Stimulated activated effector memory CD8-positive, alpha-beta T cell treated with anti-CD3 and anti-CD28 coated beads, Interleukin-12 subunit alpha, Interleukin-12 subunit beta, amount 100 ng/mL, for 72 hours (primary cell): ENCODE measurements at regions not wholly inside any gene's neighbourhood (a gene's known extent, or its start where the extent isn't known, plus 50 kb on each side); places are given as distances from the start of the nearest gene placed in this dataset.

Source experiments
- ATAC-seq: fragments of 150-1000 bp; cut with Tn5 transposase; 2 replicates; pipeline ENCODE4 v1.10.0; 2021
- DNase-seq, 2 donors: peaks; one replicate each; pipeline ENCODE4 v3.0.0; 2021 to 2022; ENCODE audit warnings: low spot score in 2 of 2
- H3K27ac Mint-ChIP-seq: one replicate; pipeline ENCODE4 v1.8.0; 2022; ENCODE audit warnings: mild to moderate bottlenecking, mixed read lengths
- H3K36me3 Mint-ChIP-seq: one replicate; pipeline ENCODE4 v1.8.0; 2022; ENCODE audit warnings: mild to moderate bottlenecking, mixed read lengths
- H3K4me1 Mint-ChIP-seq: one replicate; pipeline ENCODE4 v1.8.0; 2022; ENCODE audit warnings: mixed read lengths
- H3K4me3 Mint-ChIP-seq: one replicate; pipeline ENCODE4 v1.8.0; 2022; ENCODE audit warnings: mild to moderate bottlenecking, mixed read lengths
- H3K9me3 Mint-ChIP-seq: one replicate; pipeline ENCODE4 v1.8.0; 2022; ENCODE audit warnings: mixed read lengths

DNA sequence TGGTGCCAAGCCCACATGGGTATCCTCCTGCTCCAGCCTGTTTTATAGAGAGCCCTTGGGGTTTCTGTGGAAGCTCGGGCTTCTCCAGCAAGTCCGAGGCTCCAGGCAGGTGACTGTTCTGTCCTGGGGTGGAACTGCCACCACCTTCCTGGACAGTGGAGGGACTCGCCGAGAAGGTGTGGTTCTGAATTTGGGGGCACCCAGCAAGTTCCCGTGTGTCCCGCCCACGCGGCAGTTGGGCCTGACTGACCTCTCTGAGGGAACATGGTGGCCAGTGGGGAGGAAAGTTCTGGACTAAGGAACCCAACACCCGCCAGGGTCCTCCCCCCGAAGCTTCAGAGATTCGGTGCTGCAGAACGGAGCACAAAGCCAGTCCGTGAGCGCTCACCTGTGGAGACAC, 158.1 kb upstream of the C1orf174 start:
- Mint-ChIP-seq H3K36me3 (no peaks in the 10 kb centered on the region), H3K4me1 (no peaks in the 10 kb centered on the region), H3K4me3 (no peak overlapping the region), H3K9me3 (no peaks in the 10 kb centered on the region), H3K27ac (no peak overlapping the region)
- DNase-seq (no peak), ATAC-seq (no peak)

- no peak overlapping the region for H3K4me3 Mint-ChIP-seq
- H3K4me1 Mint-ChIP-seq = no peaks in the 10 kb centered on the region
- no peak overlapping the region for H3K27ac Mint-ChIP-seq
- no peak for DNase-seq
- no peaks in the 10 kb centered on the region for H3K36me3 Mint-ChIP-seq
- ATAC-seq = no peak
- no peaks in the 10 kb centered on the region for H3K9me3 Mint-ChIP-seq
Measured at GRCh38 chr1:4058706-4059105, 158.6 kb upstream of the C1orf174 start.

GRCh38 chr1:4059270-4059669, 159.2 kb upstream of the C1orf174 start:
- DNase-seq (no peak), ATAC-seq (no peak)
- Mint-ChIP-seq H3K4me3 (no peak overlapping the region), H3K9me3 (no peaks in the 10 kb centered on the region), H3K4me1 (no peaks in the 10 kb centered on the region), H3K27ac (no peak overlapping the region), H3K36me3 (no peaks in the 10 kb centered on the region)

DNA sequence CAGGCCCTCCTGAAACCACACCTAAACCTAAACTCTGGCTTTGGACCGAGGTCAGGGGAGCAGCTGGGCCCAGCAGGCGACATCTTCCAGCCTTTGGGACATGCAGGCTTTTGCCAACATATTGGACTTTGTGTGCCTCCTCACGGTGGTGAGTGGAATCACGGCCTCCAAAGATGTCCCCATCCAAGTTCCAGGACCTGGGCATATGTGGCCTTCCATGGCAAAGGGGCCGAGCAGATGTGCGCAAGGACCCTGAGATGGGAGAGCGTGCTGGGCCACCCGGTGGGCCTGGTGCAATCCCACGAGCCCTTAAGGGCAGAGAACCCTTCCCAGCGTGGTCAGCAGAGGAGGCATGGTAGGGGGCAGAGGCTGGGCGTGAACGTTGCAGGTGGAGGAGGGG, 160.8 kb upstream of the C1orf174 start:
- H3K4me3 Mint-ChIP-seq = no peak overlapping the region
- no peak overlapping the region for H3K27ac Mint-ChIP-seq
- no peak for ATAC-seq
- H3K36me3 Mint-ChIP-seq = no peaks in the 10 kb centered on the region
- H3K4me1 Mint-ChIP-seq = no peaks in the 10 kb centered on the region
- no peak for DNase-seq
- H3K9me3 Mint-ChIP-seq = no peaks in the 10 kb centered on the region

GRCh38 chr1:4061521-4062031, 161.5 kb upstream of the C1orf174 start:
- no peaks in the 10 kb centered on the region for H3K9me3 Mint-ChIP-seq
- no peak overlapping the region for H3K4me3 Mint-ChIP-seq
- H3K4me1 Mint-ChIP-seq = no peaks in the 10 kb centered on the region
- H3K27ac Mint-ChIP-seq = no peak overlapping the region
- H3K36me3 Mint-ChIP-seq = no peaks in the 10 kb centered on the region
- no peak for ATAC-seq
- DNase-seq = no peak

DNA sequence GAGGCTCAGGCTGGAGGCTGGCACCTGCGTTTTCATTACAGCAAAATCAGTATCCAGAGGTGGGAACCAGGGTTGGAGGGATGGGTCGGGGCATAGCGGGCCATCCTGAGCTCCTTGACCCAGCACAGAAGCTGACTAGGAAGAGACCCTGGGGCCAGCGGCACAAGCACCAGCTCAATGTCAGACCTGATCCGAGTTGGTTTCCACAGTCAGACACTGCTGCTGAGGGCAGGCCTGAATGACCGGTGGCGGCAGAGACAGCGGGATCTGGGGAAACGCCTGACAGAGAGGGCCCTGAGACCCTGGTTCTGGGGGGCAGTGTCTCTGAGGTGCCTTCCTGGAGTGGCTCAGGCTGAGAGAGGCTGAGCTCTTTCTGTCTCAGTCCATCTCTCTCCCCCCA, 162.0 kb upstream of the C1orf174 start:
- ATAC-seq = no peak
- Mint-ChIP-seq H3K36me3 (no peaks in the 10 kb centered on the region), H3K4me3 (no peak overlapping the region), H3K27ac (no peak overlapping the region), H3K4me1 (no peaks in the 10 kb centered on the region), H3K9me3 (no peaks in the 10 kb centered on the region)
- no peak for DNase-seq

DNA sequence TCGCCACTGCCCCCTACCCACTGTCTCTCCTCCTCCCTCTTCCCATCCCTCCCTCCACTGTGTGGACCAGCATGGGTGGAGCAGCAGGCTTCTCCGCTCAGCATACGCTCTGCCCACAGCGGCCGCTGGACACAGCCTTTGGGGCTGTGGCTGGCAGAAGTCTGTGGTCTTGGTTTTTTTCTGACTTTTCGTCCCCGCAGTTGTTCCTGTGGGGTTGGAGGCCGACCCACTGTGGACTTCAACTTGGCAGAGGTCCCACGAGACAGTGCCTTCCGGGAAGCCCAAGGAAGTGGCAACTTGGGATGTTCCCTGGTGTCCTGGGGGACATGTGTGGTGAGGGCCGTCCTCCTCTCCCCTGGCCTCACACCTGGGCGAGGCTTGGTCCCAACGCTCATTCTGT, 162.5 kb upstream of the C1orf174 start:
- Mint-ChIP-seq H3K4me1 (no peaks in the 10 kb centered on the region), H3K36me3 (no peaks in the 10 kb centered on the region), H3K4me3 (no peak overlapping the region), H3K27ac (no peak overlapping the region), H3K9me3 (no peaks in the 10 kb centered on the region)
- no peak for DNase-seq
- ATAC-seq = no peak

DNA sequence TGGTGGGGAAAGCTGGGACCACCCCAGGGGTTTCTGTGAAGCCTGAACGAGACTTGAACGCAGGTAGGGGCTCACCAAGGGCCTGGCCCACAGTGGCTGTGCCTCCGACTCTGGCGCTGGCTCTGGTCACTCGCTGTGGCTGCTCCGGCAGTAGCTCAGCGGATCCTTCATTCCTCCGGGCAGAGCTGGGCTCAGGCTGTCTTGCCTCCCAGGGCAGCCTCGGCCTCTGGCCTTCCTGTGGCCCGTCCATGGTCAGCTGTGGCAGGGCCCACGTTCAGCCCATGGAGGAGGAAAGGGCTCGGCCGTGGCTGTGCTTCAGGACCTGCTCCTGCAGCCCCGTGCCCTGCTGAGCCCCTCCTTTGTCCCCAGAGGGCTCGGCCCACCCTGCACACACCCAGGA, 162.9 kb upstream of the C1orf174 start:
- Mint-ChIP-seq H3K36me3 (no peaks in the 10 kb centered on the region), H3K4me3 (no peak overlapping the region), H3K9me3 (no peaks in the 10 kb centered on the region), H3K4me1 (no peaks in the 10 kb centered on the region), H3K27ac (no peak overlapping the region)
- ATAC-seq (no peak), DNase-seq (no peak)

DNA sequence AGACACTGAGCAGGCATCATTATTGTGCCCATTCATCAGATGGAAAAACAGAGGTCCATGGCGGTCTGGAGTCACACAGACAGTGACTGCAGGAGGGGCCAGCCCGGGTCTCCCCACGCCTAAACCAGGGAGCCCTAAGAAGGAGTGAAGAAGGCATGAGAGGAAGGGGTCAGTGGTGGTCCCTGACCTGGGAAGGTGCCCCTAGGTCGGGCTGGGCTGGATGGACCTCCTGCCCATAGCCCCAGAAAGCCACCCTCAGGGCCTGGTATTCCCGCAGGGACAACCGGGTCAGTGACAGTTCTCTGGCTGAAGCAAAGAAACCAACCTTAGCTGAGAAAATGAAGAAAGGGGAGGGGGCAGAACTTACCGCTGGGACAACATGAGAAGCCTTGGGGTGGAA, 163.4 kb upstream of the C1orf174 start:
- H3K4me1 Mint-ChIP-seq = no peaks in the 10 kb centered on the region
- H3K27ac Mint-ChIP-seq = no peak overlapping the region
- DNase-seq = no peak
- no peak overlapping the region for H3K4me3 Mint-ChIP-seq
- no peaks in the 10 kb centered on the region for H3K36me3 Mint-ChIP-seq
- H3K9me3 Mint-ChIP-seq = no peaks in the 10 kb centered on the region
- no peak for ATAC-seq

- no peaks in the 10 kb centered on the region for H3K4me1 Mint-ChIP-seq
- no peak overlapping the region for H3K4me3 Mint-ChIP-seq
- no peak overlapping the region for H3K27ac Mint-ChIP-seq
- ATAC-seq (no peak), DNase-seq (no peak)
- no peaks in the 10 kb centered on the region for H3K36me3 Mint-ChIP-seq
- no peaks in the 10 kb centered on the region for H3K9me3 Mint-ChIP-seq
Measured at GRCh38 chr1:4064150-4064889, 164.2 kb upstream of the C1orf174 start.

DNA sequence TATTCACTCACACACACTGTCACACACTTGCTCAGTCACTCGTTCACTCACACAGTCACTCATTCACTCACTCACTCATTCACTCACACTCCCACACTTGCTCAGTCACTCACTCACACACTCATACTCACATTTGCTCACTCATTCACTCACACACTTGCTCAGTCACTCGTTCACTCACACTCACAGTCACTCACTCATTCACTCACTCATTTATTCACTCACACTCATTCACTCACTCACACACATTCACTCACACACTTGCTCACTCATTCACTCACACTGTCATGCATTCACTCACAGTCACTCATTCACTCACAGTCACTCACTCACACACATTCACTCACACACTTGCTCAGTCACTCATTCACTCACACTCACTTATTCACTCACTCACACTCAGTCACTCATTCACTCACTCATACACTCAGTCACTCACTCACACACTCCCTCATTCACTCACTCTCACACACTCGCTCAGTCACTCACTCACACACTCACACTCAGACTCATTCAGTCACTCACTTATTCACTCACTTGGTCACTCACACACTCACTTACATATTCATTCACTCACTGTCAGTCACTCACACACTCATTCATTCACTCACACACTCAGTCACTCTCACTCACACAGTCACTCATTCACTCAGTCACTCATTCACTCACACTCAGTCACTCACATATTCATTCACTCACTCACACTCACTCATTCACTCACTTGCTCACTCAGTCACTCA, 167.0 kb upstream of the C1orf174 start:
- no peaks in the 10 kb centered on the region for H3K4me1 Mint-ChIP-seq
- H3K4me3 Mint-ChIP-seq = no peak overlapping the region
- H3K9me3 Mint-ChIP-seq = no peaks in the 10 kb centered on the region
- ATAC-seq (no peak), DNase-seq (no peak)
- H3K27ac Mint-ChIP-seq = no peak overlapping the region
- H3K36me3 Mint-ChIP-seq = no peaks in the 10 kb centered on the region

- no peak overlapping the region for H3K4me3 Mint-ChIP-seq
- H3K4me1 Mint-ChIP-seq = no peaks in the 10 kb centered on the region
- no peaks in the 10 kb centered on the region for H3K36me3 Mint-ChIP-seq
- no peaks in the 10 kb centered on the region for H3K9me3 Mint-ChIP-seq
- H3K27ac Mint-ChIP-seq = no peak overlapping the region
- no peak for ATAC-seq
- no peak for DNase-seq
Measured at GRCh38 chr1:4068076-4068475, 168.0 kb upstream of the C1orf174 start.

DNA sequence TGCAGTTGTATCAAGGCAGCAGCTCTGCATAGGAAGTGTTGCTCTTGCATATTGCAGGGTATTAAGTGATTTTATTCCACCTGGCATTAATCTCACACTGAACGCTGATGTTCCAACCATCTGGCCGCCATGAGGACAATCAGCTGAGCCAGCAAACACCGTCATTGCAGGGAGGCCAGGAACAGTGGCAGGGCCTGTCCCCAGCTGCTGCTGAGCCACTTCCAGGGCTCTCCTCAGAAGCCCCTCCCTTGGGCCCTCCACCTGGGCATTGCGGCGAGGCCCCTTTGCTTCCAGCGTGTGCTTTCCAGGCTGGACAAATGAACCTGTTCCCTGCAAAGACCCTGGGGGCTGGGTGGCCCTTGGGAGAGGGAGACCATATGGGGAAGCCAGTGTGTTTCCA, 171.6 kb upstream of the C1orf174 start:
- no peak overlapping the region for H3K4me3 Mint-ChIP-seq
- H3K4me1 Mint-ChIP-seq = no peaks in the 10 kb centered on the region
- no peak for DNase-seq
- no peak overlapping the region for H3K27ac Mint-ChIP-seq
- H3K36me3 Mint-ChIP-seq = no peaks in the 10 kb centered on the region
- H3K9me3 Mint-ChIP-seq = no peaks in the 10 kb centered on the region
- ATAC-seq = no peak

- H3K36me3 Mint-ChIP-seq = no peaks in the 10 kb centered on the region
- DNase-seq (no peak), ATAC-seq (peak; percentile 13)
- no peak overlapping the region for H3K4me3 Mint-ChIP-seq
- H3K4me1 Mint-ChIP-seq = no peaks in the 10 kb centered on the region
- H3K27ac Mint-ChIP-seq = no peak overlapping the region
- H3K9me3 Mint-ChIP-seq = no peaks in the 10 kb centered on the region
Measured at GRCh38 chr1:4072481-4073153, 172.5 kb upstream of the C1orf174 start.

DNA sequence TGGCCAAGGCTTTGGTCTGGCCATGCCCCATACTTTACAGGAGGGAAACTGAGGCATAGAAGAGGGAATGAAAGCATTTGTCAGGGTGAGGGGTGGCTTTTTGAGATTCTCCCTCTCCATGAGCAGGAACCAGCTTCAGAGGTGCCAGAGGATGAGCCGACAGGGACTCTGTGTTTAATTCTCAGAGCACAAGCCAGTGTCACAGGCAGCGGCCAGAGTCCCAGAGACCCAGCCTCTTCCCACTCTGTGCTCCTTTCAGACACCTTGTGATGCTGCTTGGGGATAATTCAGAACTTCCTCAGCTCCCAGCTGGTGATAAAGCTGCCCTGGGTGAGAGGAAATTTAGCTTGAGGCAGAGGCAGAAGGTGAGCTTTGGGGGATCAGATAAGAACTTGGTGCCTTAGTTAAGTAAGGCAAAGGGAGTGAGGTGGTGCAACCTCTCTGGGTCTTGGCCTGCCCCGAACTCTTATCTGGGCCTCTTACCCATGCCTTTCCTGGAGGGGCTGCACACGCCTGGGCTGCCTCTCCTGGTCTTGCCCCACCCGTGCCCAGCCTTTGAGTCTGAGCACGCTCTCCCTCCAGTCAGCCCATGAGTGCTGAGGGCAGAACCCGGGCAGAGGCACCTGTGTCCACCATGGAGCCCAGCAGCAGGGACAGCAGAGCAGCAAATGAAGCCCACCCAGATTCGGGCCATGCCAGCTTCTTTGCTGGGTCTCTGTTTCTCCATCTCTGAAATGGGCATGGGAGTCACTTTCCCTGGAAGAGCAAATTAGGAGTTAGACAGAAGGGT, 175.6 kb upstream of the C1orf174 start:
- H3K4me1 Mint-ChIP-seq = no peaks in the 10 kb centered on the region
- H3K27ac Mint-ChIP-seq = no peak overlapping the region
- no peaks in the 10 kb centered on the region for H3K36me3 Mint-ChIP-seq
- H3K4me3 Mint-ChIP-seq = no peak overlapping the region
- no peaks in the 10 kb centered on the region for H3K9me3 Mint-ChIP-seq
- ATAC-seq (no peak), DNase-seq (no peak)
